Mesothelial cell of epicardium (in vitro differentiated cells): ENCODE measurements at regions not wholly inside any gene's neighbourhood (a gene's known extent, or its start where the extent isn't known, plus 50 kb on each side); places are given as distances from the start of the nearest gene placed in this dataset.
"Not testable (repeated sequence)": the region's sequence is repeated elsewhere in the genome, so short reads cannot be mapped to it uniquely, and the experiment has no call there.

ENCODE experiments used
- DNase-seq, 2 experiments: peaks; one replicate each; pipeline ENCODE4 v3.0.0; 2021; ENCODE audit warnings: low spot score in 2 of 2; ENCODE audit not compliant: unreplicated experiment in 2 of 2
- H3K27ac Mint-ChIP-seq: 2 replicates; pipeline ENCODE4 v1.8.0; 2021; ENCODE audit warnings: mixed read lengths
- H3K27me3 Mint-ChIP-seq: 2 replicates; pipeline ENCODE4 v1.8.0; 2021; ENCODE audit warnings: low read depth, mixed read lengths
- H3K36me3 Mint-ChIP-seq: 2 replicates; pipeline ENCODE4 v1.8.0; 2021; ENCODE audit warnings: mixed read lengths
- H3K4me1 Mint-ChIP-seq: 2 replicates; pipeline ENCODE4 v1.8.0; 2021; ENCODE audit warnings: mixed read lengths
- H3K4me3 Mint-ChIP-seq: 2 replicates; pipeline ENCODE4 v1.8.0; 2021; ENCODE audit warnings: mild to moderate bottlenecking, moderate library complexity, mixed read lengths
- H3K9me3 Mint-ChIP-seq: 2 replicates; pipeline ENCODE4 v1.8.0; 2021; ENCODE audit warnings: mixed read lengths
- CTCF ChIP-seq: fragments of 200-600 bp; sonication (generic); IDR thresholded peaks from one replicate; pipeline ENCODE4 v1.5.0; 2021; ENCODE audit warnings: antibody characterized with exemption; ENCODE audit not compliant: unreplicated experiment

GRCh38 chr6:9690388-9690787 lies 724.5 kb downstream of the TFAP2A start:
- peaks cover 6% of the 10 kb centered on the region for H3K9me3 Mint-ChIP-seq
- no peak overlapping the region for H3K27ac Mint-ChIP-seq
- no peaks in the 10 kb centered on the region for H3K27me3 Mint-ChIP-seq
- H3K36me3 Mint-ChIP-seq: no peaks in the 10 kb centered on the region
- no peak for TF ChIP-seq CTCF
- DNase-seq: no peak
- no peak overlapping the region for H3K4me3 Mint-ChIP-seq
- no peaks in the 10 kb centered on the region for H3K4me1 Mint-ChIP-seq

GRCh38 chr6:9680727-9681126 lies 734.1 kb downstream of the TFAP2A start:
- H3K4me1 Mint-ChIP-seq, H3K36me3 Mint-ChIP-seq, DNase-seq, H3K27me3 Mint-ChIP-seq, H3K27ac Mint-ChIP-seq, H3K4me3 Mint-ChIP-seq: not testable (repeated sequence)
- H3K9me3 Mint-ChIP-seq: peaks cover 30% of the 10 kb centered on the region

- no peak for DNase-seq
- H3K9me3 Mint-ChIP-seq: peaks cover 14% of the 10 kb centered on the region
- H3K4me3 Mint-ChIP-seq: no peak overlapping the region
- no peak for TF ChIP-seq CTCF
- H3K36me3 Mint-ChIP-seq: no peaks in the 10 kb centered on the region
- H3K4me1 Mint-ChIP-seq: no peaks in the 10 kb centered on the region
- H3K27ac Mint-ChIP-seq: no peak overlapping the region
- H3K27me3 Mint-ChIP-seq: no peaks in the 10 kb centered on the region
These were observed 739.8 kb downstream of the TFAP2A start for GRCh38 chr6:9675122-9675521.

GRCh38 chr6:9659848-9660247 lies 755.0 kb downstream of the TFAP2A start:
- TF ChIP-seq CTCF: no peak
- H3K9me3 Mint-ChIP-seq: peaks cover 3% of the 10 kb centered on the region
- no peaks in the 10 kb centered on the region for H3K27me3 Mint-ChIP-seq
- H3K36me3 Mint-ChIP-seq: no peaks in the 10 kb centered on the region
- no peak overlapping the region for H3K4me3 Mint-ChIP-seq
- no peak overlapping the region for H3K27ac Mint-ChIP-seq
- H3K4me1 Mint-ChIP-seq: no peaks in the 10 kb centered on the region
- no peak for DNase-seq

GRCh38 chr6:9657994-9658393 lies 756.9 kb downstream of the TFAP2A start:
- TF ChIP-seq CTCF: no peak

GRCh38 chr6:9647599-9647998 lies 767.3 kb downstream of the TFAP2A start:
- DNase-seq: no peak
- Mint-ChIP-seq H3K9me3 (peaks cover 6% of the 10 kb centered on the region), H3K27ac (peak overlapping the region; percentile 11), H3K36me3 (no peaks in the 10 kb centered on the region), H3K4me1 (peaks cover 27% of the 10 kb centered on the region), H3K4me3 (no peak overlapping the region), H3K27me3 (no peaks in the 10 kb centered on the region)
- TF ChIP-seq CTCF: no peak

More at GRCh38 chr6:9657994-9658393, 756.9 kb downstream of the TFAP2A start:
- Mint-ChIP-seq H3K9me3 (no peaks in the 10 kb centered on the region), H3K27me3 (no peaks in the 10 kb centered on the region), H3K4me1 (no peaks in the 10 kb centered on the region), H3K36me3 (no peaks in the 10 kb centered on the region), H3K4me3 (no peak overlapping the region), H3K27ac (no peak overlapping the region)
- DNase-seq: no peak
